ENCODE measurements at regions not wholly inside any gene's neighbourhood (a gene's known extent, or its start where the extent isn't known, plus 50 kb on each side); places are given as distances from the start of the nearest gene placed in this dataset.

- no peak overlapping the region for H3K9ac ChIP-seq (ENCODE audit: low read depth, low read length)
- no peak overlapping the region for H3K27ac ChIP-seq (ENCODE audit: low read depth, low read length)
- H3K36me3 ChIP-seq (ENCODE audit: control insufficient read depth, insufficient read depth, low read length): no peaks in the 10 kb centered on the region
- no peaks in the 10 kb centered on the region for H3K27me3 ChIP-seq (ENCODE audit: control insufficient read depth, insufficient read depth, low read length)
- H3K4me1 ChIP-seq (ENCODE audit: control insufficient read depth, insufficient read depth, low read length): 0 out of 2 replicates have a peak, but pooled peaks cover 5% of the 10 kb centered on the region
- H3K9me3 ChIP-seq (ENCODE audit: control insufficient read depth, insufficient read depth, low read length): no peaks in the 10 kb centered on the region
- no peak overlapping the region for H3K4me3 ChIP-seq (ENCODE audit: low read depth, low read length)
Measured at GRCh38 chr17:74012465-74012864, 191.0 kb upstream of the RPL38 start.

DNA sequence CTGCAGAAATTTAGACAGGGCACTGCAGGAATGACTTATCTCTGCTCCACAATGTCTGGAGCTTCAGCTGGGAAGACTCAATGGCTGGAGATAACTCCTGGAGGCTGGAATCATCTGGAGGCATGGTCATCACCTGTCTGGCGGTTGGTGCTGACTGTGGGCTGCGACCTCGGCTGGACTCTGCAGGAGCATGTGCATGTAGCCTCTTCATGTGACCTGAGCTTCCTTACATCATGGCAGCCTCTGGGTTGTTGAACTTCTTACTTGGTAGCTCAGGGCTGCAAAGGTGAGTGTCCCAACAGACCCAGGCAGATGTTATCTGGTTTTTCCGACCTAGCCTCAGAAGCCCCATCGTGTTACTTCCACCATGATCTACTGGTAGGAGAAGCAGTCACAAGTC lies 188.2 kb upstream of the RPL38 start:
- H3K27me3 ChIP-seq (ENCODE audit: control insufficient read depth, insufficient read depth, low read length): no peaks in the 10 kb centered on the region
- H3K4me1 ChIP-seq (ENCODE audit: control insufficient read depth, insufficient read depth, low read length): no peaks in the 10 kb centered on the region
- no peaks in the 10 kb centered on the region for H3K36me3 ChIP-seq (ENCODE audit: control insufficient read depth, insufficient read depth, low read length)

GRCh38 chr17:74015990-74016389 lies 187.5 kb upstream of the RPL38 start:
- no peaks in the 10 kb centered on the region for H3K27me3 ChIP-seq (ENCODE audit: control insufficient read depth, insufficient read depth, low read length)
- H3K4me3 ChIP-seq (ENCODE audit: low read depth, low read length): no peak overlapping the region

More for the DNA sequence above, 188.2 kb upstream of the RPL38 start:
- Histone ChIP-seq H3K9ac (ENCODE audit: low read depth, low read length) (no peak overlapping the region), H3K4me3 (ENCODE audit: low read depth, low read length) (no peak overlapping the region), H3K9me3 (ENCODE audit: control insufficient read depth, insufficient read depth, low read length) (no peaks in the 10 kb centered on the region), H3K27ac (ENCODE audit: low read depth, low read length) (no peak overlapping the region)

GRCh38 chr17:74016461-74016860 lies 187.0 kb upstream of the RPL38 start:
- H3K9me3 ChIP-seq (ENCODE audit: control insufficient read depth, insufficient read depth, low read length): no peaks in the 10 kb centered on the region
- H3K4me1 ChIP-seq (ENCODE audit: control insufficient read depth, insufficient read depth, low read length): no peaks in the 10 kb centered on the region
- no peak overlapping the region for H3K27ac ChIP-seq (ENCODE audit: low read depth, low read length)
- H3K9ac ChIP-seq (ENCODE audit: low read depth, low read length): no peak overlapping the region
- no peaks in the 10 kb centered on the region for H3K36me3 ChIP-seq (ENCODE audit: control insufficient read depth, insufficient read depth, low read length)
- no peaks in the 10 kb centered on the region for H3K27me3 ChIP-seq (ENCODE audit: control insufficient read depth, insufficient read depth, low read length)
- no peak overlapping the region for H3K4me3 ChIP-seq (ENCODE audit: low read depth, low read length)

More at GRCh38 chr17:74015990-74016389, 187.5 kb upstream of the RPL38 start:
- Histone ChIP-seq H3K4me1 (ENCODE audit: control insufficient read depth, insufficient read depth, low read length) (no peaks in the 10 kb centered on the region), H3K9ac (ENCODE audit: low read depth, low read length) (no peak overlapping the region), H3K9me3 (ENCODE audit: control insufficient read depth, insufficient read depth, low read length) (no peaks in the 10 kb centered on the region), H3K27ac (ENCODE audit: low read depth, low read length) (no peak overlapping the region), H3K36me3 (ENCODE audit: control insufficient read depth, insufficient read depth, low read length) (no peaks in the 10 kb centered on the region)

DNA sequence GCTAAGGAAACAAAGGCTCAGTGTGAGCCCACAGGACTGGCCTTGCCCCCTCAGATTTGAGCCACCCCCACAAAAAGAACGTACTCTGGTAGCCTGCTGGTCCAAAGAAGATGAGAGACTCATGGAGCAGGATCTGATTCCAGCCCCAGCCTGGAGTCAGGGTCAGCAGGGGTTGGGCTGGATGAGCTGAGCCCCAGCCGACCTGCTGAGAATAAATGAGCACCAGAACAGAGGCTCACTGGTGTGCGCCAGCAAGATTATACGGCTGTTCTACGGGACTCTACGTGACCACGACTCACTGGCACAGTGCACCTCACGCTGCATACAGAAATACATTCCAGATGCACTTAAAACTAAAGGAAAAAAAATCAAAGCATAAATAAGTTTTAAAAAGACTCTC lies 186.0 kb upstream of the RPL38 start:
- Histone ChIP-seq H3K9me3 (ENCODE audit: control insufficient read depth, insufficient read depth, low read length) (no peaks in the 10 kb centered on the region), H3K27ac (ENCODE audit: low read depth, low read length) (no peak overlapping the region), H3K4me1 (ENCODE audit: control insufficient read depth, insufficient read depth, low read length) (no peaks in the 10 kb centered on the region), H3K36me3 (ENCODE audit: control insufficient read depth, insufficient read depth, low read length) (no peaks in the 10 kb centered on the region), H3K9ac (ENCODE audit: low read depth, low read length) (no peak overlapping the region), H3K4me3 (ENCODE audit: low read depth, low read length) (no peak overlapping the region), H3K27me3 (ENCODE audit: control insufficient read depth, insufficient read depth, low read length) (no peaks in the 10 kb centered on the region)

DNA sequence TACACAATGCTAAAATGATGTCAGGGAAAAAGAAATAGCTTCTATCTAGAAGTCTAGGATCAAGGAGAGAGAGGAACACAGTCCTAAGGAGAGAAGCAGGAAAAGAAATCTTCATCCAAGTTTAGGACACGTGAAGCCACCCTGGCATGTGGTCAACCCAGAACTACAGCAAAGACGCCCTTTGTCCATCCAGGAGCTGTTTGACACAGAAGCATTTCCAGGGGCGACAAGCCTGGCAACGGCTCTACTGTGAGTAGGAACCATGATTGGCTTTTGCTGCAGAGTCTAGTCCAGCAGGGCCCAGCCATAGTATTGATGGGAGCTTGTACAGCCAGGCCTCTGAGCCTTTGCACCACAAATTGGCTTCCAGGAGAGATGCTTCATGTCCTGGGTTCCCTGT lies 185.4 kb upstream of the RPL38 start:
- H3K27me3 ChIP-seq (ENCODE audit: control insufficient read depth, insufficient read depth, low read length): no peaks in the 10 kb centered on the region
- H3K4me1 ChIP-seq (ENCODE audit: control insufficient read depth, insufficient read depth, low read length): no peaks in the 10 kb centered on the region
- no peaks in the 10 kb centered on the region for H3K9me3 ChIP-seq (ENCODE audit: control insufficient read depth, insufficient read depth, low read length)

GRCh38 chr17:74019271-74019670 lies 184.2 kb upstream of the RPL38 start:
- H3K9me3 ChIP-seq (ENCODE audit: control insufficient read depth, insufficient read depth, low read length): no peaks in the 10 kb centered on the region
- H3K4me1 ChIP-seq (ENCODE audit: control insufficient read depth, insufficient read depth, low read length): no peaks in the 10 kb centered on the region
- H3K4me3 ChIP-seq (ENCODE audit: low read depth, low read length): no peak overlapping the region
- no peak overlapping the region for H3K27ac ChIP-seq (ENCODE audit: low read depth, low read length)
- no peaks in the 10 kb centered on the region for H3K27me3 ChIP-seq (ENCODE audit: control insufficient read depth, insufficient read depth, low read length)
- no peak overlapping the region for H3K9ac ChIP-seq (ENCODE audit: low read depth, low read length)
- no peaks in the 10 kb centered on the region for H3K36me3 ChIP-seq (ENCODE audit: control insufficient read depth, insufficient read depth, low read length)

More for the DNA sequence above, 185.4 kb upstream of the RPL38 start:
- Histone ChIP-seq H3K27ac (ENCODE audit: low read depth, low read length) (no peak overlapping the region), H3K9ac (ENCODE audit: low read depth, low read length) (no peak overlapping the region), H3K4me3 (ENCODE audit: low read depth, low read length) (no peak overlapping the region), H3K36me3 (ENCODE audit: control insufficient read depth, insufficient read depth, low read length) (no peaks in the 10 kb centered on the region)

GRCh38 chr17:74019860-74020259 lies 183.6 kb upstream of the RPL38 start:
- H3K27me3 ChIP-seq (ENCODE audit: control insufficient read depth, insufficient read depth, low read length): no peaks in the 10 kb centered on the region
- no peaks in the 10 kb centered on the region for H3K4me1 ChIP-seq (ENCODE audit: control insufficient read depth, insufficient read depth, low read length)
- H3K27ac ChIP-seq (ENCODE audit: low read depth, low read length): no peak overlapping the region
- no peaks in the 10 kb centered on the region for H3K9me3 ChIP-seq (ENCODE audit: control insufficient read depth, insufficient read depth, low read length)
- H3K4me3 ChIP-seq (ENCODE audit: low read depth, low read length): no peak overlapping the region
- no peak overlapping the region for H3K9ac ChIP-seq (ENCODE audit: low read depth, low read length)
- H3K36me3 ChIP-seq (ENCODE audit: control insufficient read depth, insufficient read depth, low read length): no peaks in the 10 kb centered on the region

- Histone ChIP-seq H3K9me3 (ENCODE audit: control insufficient read depth, insufficient read depth, low read length) (no peaks in the 10 kb centered on the region), H3K9ac (ENCODE audit: low read depth, low read length) (no peak overlapping the region), H3K4me3 (ENCODE audit: low read depth, low read length) (no peak overlapping the region), H3K36me3 (ENCODE audit: control insufficient read depth, insufficient read depth, low read length) (no peaks in the 10 kb centered on the region), H3K27me3 (ENCODE audit: control insufficient read depth, insufficient read depth, low read length) (no peaks in the 10 kb centered on the region), H3K27ac (ENCODE audit: low read depth, low read length) (no peak overlapping the region), H3K4me1 (ENCODE audit: control insufficient read depth, insufficient read depth, low read length) (no peaks in the 10 kb centered on the region)
Measured at GRCh38 chr17:74020522-74020921, 183.0 kb upstream of the RPL38 start.

GRCh38 chr17:74024871-74025531 lies 178.5 kb upstream of the RPL38 start:
- Histone ChIP-seq H3K36me3 (ENCODE audit: control insufficient read depth, insufficient read depth, low read length) (no peaks in the 10 kb centered on the region), H3K27ac (ENCODE audit: low read depth, low read length) (peak overlapping the region; percentile 56), H3K27me3 (ENCODE audit: control insufficient read depth, insufficient read depth, low read length) (no peaks in the 10 kb centered on the region), H3K9ac (ENCODE audit: low read depth, low read length) (no peak overlapping the region), H3K4me1 (ENCODE audit: control insufficient read depth, insufficient read depth, low read length) (no peaks in the 10 kb centered on the region), H3K9me3 (ENCODE audit: control insufficient read depth, insufficient read depth, low read length) (no peaks in the 10 kb centered on the region), H3K4me3 (ENCODE audit: low read depth, low read length) (no peak overlapping the region)

DNA sequence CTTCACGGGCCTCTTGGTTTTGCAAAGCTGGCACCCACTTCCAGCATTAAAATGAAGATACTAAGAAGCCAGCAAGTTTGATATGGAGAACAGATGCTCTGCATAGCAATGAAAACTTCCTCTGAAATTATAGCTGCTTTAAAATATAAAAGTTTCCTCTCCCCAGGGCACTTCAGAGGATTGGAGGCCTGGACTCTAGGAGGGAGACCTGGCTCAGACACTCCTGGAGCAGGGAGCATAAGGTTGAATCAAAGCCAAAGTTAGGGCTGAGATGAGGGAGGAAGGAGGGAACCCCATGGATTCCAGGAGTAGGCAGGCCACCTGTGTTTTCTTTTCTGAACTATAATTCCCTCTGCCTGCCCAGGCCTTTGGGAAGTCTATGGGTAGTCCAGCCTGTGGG lies 176.0 kb upstream of the RPL38 start:
- H3K9me3 ChIP-seq (ENCODE audit: control insufficient read depth, insufficient read depth, low read length): no peaks in the 10 kb centered on the region
- no peak overlapping the region for H3K27ac ChIP-seq (ENCODE audit: low read depth, low read length)
- H3K4me1 ChIP-seq (ENCODE audit: control insufficient read depth, insufficient read depth, low read length): 0 out of 2 replicates have a peak, but pooled peaks cover 10% of the 10 kb centered on the region
- no peaks in the 10 kb centered on the region for H3K27me3 ChIP-seq (ENCODE audit: control insufficient read depth, insufficient read depth, low read length)
- no peak overlapping the region for H3K9ac ChIP-seq (ENCODE audit: low read depth, low read length)
- no peak overlapping the region for H3K4me3 ChIP-seq (ENCODE audit: low read depth, low read length)
- no peaks in the 10 kb centered on the region for H3K36me3 ChIP-seq (ENCODE audit: control insufficient read depth, insufficient read depth, low read length)
